GM23338 (cell line): ENCODE measurements at regions not wholly inside any gene's neighbourhood (a gene's known extent, or its start where the extent isn't known, plus 50 kb on each side); places are given as distances from the start of the nearest gene placed in this dataset.

Experiments used
- ATAC-seq: fragments of 200-7000 bp; cut with Tn5 transposase; 3 replicates; pipeline ENCODE4 v1.9.1; 2020
- DNase-seq: peaks from one replicate; pipeline ENCODE4 v3.0.0-alpha.2; 2015; ENCODE audit warnings: low spot score
- H2AFZ ChIP-seq: fragments of 200-600 bp; sonication (generic); 2 replicates; pipeline ENCODE4 v1.8.0; 2016; ENCODE audit warnings: antibody characterized with exemption, mild to moderate bottlenecking, moderate library complexity
- H3F3A ChIP-seq: fragments of 200-600 bp; sonication (generic); replicated peaks from 2 replicates; pipeline ENCODE4 v1.8.0; 2017; ENCODE audit warnings: antibody characterized with exemption, mixed run types, low read depth
- H3K27ac ChIP-seq: fragments of 200-600 bp; sonication (generic); 2 replicates; pipeline ENCODE4 v1.6.1; 2016; ENCODE audit warnings: low read depth
- H3K27me3 ChIP-seq: fragments of 200-600 bp; sonication (generic); 2 replicates; pipeline ENCODE4 v1.8.0; 2016; ENCODE audit warnings: mild to moderate bottlenecking, mixed run types, moderate library complexity; ENCODE audit not compliant: insufficient read depth
- H3K36me3 ChIP-seq: fragments of 200-600 bp; sonication (generic); 2 replicates; pipeline ENCODE4 v1.8.0; 2016; ENCODE audit warnings: mild to moderate bottlenecking; ENCODE audit not compliant: insufficient read depth
- H3K4me1 ChIP-seq: fragments of 200-600 bp; sonication (generic); 2 replicates; pipeline ENCODE4 v1.8.0; 2016; ENCODE audit warnings: mild to moderate bottlenecking, moderate library complexity; ENCODE audit not compliant: insufficient read depth
- H3K4me2 ChIP-seq: fragments of 200-600 bp; sonication (generic); 2 replicates; pipeline ENCODE4 v1.7.1; 2017; ENCODE audit warnings: mixed run types
- H3K4me3 ChIP-seq: fragments of 200-600 bp; sonication (generic); 2 replicates; pipeline ENCODE4 v1.6.1; 2016; ENCODE audit warnings: mixed run types
- H3K79me2 ChIP-seq: fragments of 200-600 bp; sonication (generic); replicated peaks from 2 replicates; pipeline ENCODE4 v1.8.0; 2017; ENCODE audit warnings: mild to moderate bottlenecking; ENCODE audit not compliant: insufficient read depth
- H3K9me2 ChIP-seq: fragments of 200-600 bp; sonication (generic); 2 replicates; pipeline ENCODE4 v1.8.0; 2017; ENCODE audit not compliant: insufficient read depth
- H4K20me1 ChIP-seq: fragments of 200-600 bp; sonication (generic); replicated peaks from 2 replicates; pipeline ENCODE4 v1.8.0; 2017; ENCODE audit warnings: mild to moderate bottlenecking; ENCODE audit not compliant: insufficient read depth
- H3K27ac Mint-ChIP-seq: 2 replicates; pipeline ENCODE4 v1.8.0; 2020; ENCODE audit warnings: inconsistent platforms, mild to moderate bottlenecking, moderate library complexity, mixed read lengths
- H3K27me3 Mint-ChIP-seq: 3 replicates; pipeline ENCODE4 v1.8.0; 2022; ENCODE audit warnings: low read depth, mild to moderate bottlenecking, moderate library complexity, mixed read lengths, inconsistent platforms; ENCODE audit not compliant: insufficient read depth, poor library complexity
- H3K36me3 Mint-ChIP-seq: 3 replicates; pipeline ENCODE4 v1.8.0; 2021; ENCODE audit warnings: low read depth, mild to moderate bottlenecking, inconsistent platforms, moderate library complexity, mixed read lengths
- H3K4me1 Mint-ChIP-seq: 3 replicates; pipeline ENCODE4 v1.8.0; 2020; ENCODE audit warnings: mild to moderate bottlenecking, inconsistent platforms, mixed read lengths
- H3K4me3 Mint-ChIP-seq: 3 replicates; pipeline ENCODE4 v1.8.0; 2021; ENCODE audit warnings: moderate library complexity, mild to moderate bottlenecking, inconsistent platforms, mixed read lengths
- H3K9me3 Mint-ChIP-seq: 3 replicates; pipeline ENCODE4 v1.8.0; 2020; ENCODE audit warnings: moderate library complexity, mild to moderate bottlenecking, inconsistent platforms, mixed read lengths
- CREB1 ChIP-seq: fragments of 250-450 bp; sonication (Bioruptor Pico); IDR thresholded peaks from 2 replicates; pipeline ENCODE4 v1.5.0; 2020; ENCODE audit warnings: low read depth, mild to moderate bottlenecking, moderate library complexity
- EZH2 ChIP-seq: fragments of 200-600 bp; sonication (generic); IDR thresholded peaks from one replicate; pipeline ENCODE4 v1.8.0; 2017; ENCODE audit warnings: antibody characterized with exemption, mild to moderate bottlenecking, low read depth; ENCODE audit not compliant: unreplicated experiment
- EZH2phosphoT487 ChIP-seq: fragments of 200-600 bp; sonication (generic); IDR thresholded peaks from one replicate; pipeline ENCODE4 v1.8.1; 2018; ENCODE audit warnings: antibody characterized with exemption; ENCODE audit not compliant: unreplicated experiment
- JUNB ChIP-seq: IDR thresholded peaks from one replicate; pipeline ENCODE4 v1.6.1; 2016; ENCODE audit warnings: antibody characterized with exemption; ENCODE audit not compliant: unreplicated experiment
- NANOG ChIP-seq: IDR thresholded peaks from 2 replicates; pipeline ENCODE4 v1.6.1; 2016; ENCODE audit warnings: antibody characterized with exemption, borderline replicate concordance
- POLR2AphosphoS5 ChIP-seq: IDR thresholded peaks from 2 replicates; pipeline ENCODE4 v1.6.1; 2016; ENCODE audit warnings: antibody characterized with exemption, low read depth
- REST ChIP-seq: IDR thresholded peaks from one replicate; pipeline ENCODE4 v1.6.1; 2018; ENCODE audit warnings: antibody characterized with exemption; ENCODE audit not compliant: unreplicated experiment
- STAT1 ChIP-seq: IDR thresholded peaks from one replicate; pipeline ENCODE4 v1.6.1; 2016; ENCODE audit warnings: antibody characterized with exemption; ENCODE audit not compliant: unreplicated experiment
- ZNF114 ChIP-seq: fragments of 250-450 bp; sonication (Bioruptor Pico); IDR thresholded peaks from 2 replicates; pipeline ENCODE4 v1.5.0; 2020; ENCODE audit warnings: mild to moderate bottlenecking, moderate library complexity
- ZNF331 ChIP-seq: fragments of 250-450 bp; sonication (Bioruptor Pico); IDR thresholded peaks from 2 replicates; pipeline ENCODE4 v1.5.0; 2020; ENCODE audit warnings: low read depth, mild to moderate bottlenecking, moderate library complexity
- ZNF462 ChIP-seq: fragments of 250-450 bp; sonication (Bioruptor Pico); IDR thresholded peaks from 2 replicates; pipeline ENCODE4 v1.5.0; 2020; ENCODE audit warnings: mild to moderate bottlenecking, moderate library complexity
- TF ChIP-seq, protein P1 (sequence below): IDR thresholded peaks from 2 replicates; pipeline ENCODE4 v1.6.1; 2016; ENCODE audit warnings: antibody characterized with exemption

- no peak for TF ChIP-seq REST
Observed at GRCh38 chr2:80896576-80896975, 592.0 kb upstream of the LRRTM1 start (continued).

DNA sequence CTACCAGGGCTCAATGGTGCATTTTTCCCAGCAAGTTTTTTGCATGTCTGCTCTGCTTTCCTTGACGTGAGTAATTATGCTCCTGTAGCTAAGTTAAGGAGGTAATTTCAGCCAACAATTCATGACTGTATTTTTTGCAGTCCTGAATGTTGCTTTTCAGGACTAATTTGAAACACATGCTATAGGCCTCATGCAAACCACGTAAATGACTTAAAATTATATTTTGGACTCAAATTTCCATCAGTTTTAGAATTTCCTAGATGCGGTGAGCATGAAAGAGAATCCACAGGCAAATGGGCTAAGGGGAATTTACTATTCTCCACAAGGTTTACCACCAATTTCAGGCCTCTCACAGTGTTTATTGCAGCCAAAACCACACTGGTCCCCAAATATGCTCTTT, 589.9 kb upstream of the LRRTM1 start:
- H3K27me3 ChIP-seq, result no peaks in the 10 kb centered on the region
- Mint-ChIP-seq H3K36me3 (no peaks in the 10 kb centered on the region), H3K4me3 (no peak overlapping the region), H3K27ac (no peak overlapping the region), H3K4me1 (peaks cover 5% of the 10 kb centered on the region; the same call in 2 of the 3 replicates), H3K9me3 (no peaks in the 10 kb centered on the region), H3K27me3 (peaks cover 2% of the 10 kb centered on the region)
- no peaks in the 10 kb centered on the region for H3K79me2 ChIP-seq
- H4K20me1 ChIP-seq, result no peaks in the 10 kb centered on the region
- no peak for DNase-seq
- H3K27ac ChIP-seq, result no peak overlapping the region
- no peak overlapping the region for H2AFZ ChIP-seq
- H3K9me2 ChIP-seq, result 0 out of 2 replicates have a peak, but pooled peaks cover 8% of the 10 kb centered on the region
- no peaks in the 10 kb centered on the region for H3K36me3 ChIP-seq
- ATAC-seq, result no peak
- H3K4me2 ChIP-seq, result no peak overlapping the region
- H3F3A ChIP-seq, result no peaks in the 10 kb centered on the region
- no peaks in the 10 kb centered on the region for H3K4me1 ChIP-seq
- no peak overlapping the region for H3K4me3 ChIP-seq
- TF ChIP-seq CREB1 (CRISPR knock-in tag), result no peak
- no peak for TF ChIP-seq EZH2phosphoT487
- TF ChIP-seq EZH2, result no peak
- no peak for TF ChIP-seq NANOG
- TF ChIP-seq ZNF114 (CRISPR knock-in tag), result no peak
- TF ChIP-seq ZNF462, result no peak
- TF ChIP-seq STAT1, result no peak
- no peak for TF ChIP-seq ZNF331
- TF ChIP-seq, protein P1, sequence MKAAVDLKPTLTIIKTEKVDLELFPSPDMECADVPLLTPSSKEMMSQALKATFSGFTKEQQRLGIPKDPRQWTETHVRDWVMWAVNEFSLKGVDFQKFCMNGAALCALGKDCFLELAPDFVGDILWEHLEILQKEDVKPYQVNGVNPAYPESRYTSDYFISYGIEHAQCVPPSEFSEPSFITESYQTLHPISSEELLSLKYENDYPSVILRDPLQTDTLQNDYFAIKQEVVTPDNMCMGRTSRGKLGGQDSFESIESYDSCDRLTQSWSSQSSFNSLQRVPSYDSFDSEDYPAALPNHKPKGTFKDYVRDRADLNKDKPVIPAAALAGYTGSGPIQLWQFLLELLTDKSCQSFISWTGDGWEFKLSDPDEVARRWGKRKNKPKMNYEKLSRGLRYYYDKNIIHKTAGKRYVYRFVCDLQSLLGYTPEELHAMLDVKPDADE, result no peak
- TF ChIP-seq POLR2AphosphoS5, result no peak
- TF ChIP-seq REST, result no peak
- no peak for TF ChIP-seq JUNB
